ENCODE measurements at regions not wholly inside any gene's neighbourhood (a gene's known extent, or its start where the extent isn't known, plus 50 kb on each side); places are given as distances from the start of the nearest gene placed in this dataset.
"Not testable (repeated sequence)": the region's sequence is repeated elsewhere in the genome, so short reads cannot be mapped to it uniquely, and the experiment has no call there.

DNA sequence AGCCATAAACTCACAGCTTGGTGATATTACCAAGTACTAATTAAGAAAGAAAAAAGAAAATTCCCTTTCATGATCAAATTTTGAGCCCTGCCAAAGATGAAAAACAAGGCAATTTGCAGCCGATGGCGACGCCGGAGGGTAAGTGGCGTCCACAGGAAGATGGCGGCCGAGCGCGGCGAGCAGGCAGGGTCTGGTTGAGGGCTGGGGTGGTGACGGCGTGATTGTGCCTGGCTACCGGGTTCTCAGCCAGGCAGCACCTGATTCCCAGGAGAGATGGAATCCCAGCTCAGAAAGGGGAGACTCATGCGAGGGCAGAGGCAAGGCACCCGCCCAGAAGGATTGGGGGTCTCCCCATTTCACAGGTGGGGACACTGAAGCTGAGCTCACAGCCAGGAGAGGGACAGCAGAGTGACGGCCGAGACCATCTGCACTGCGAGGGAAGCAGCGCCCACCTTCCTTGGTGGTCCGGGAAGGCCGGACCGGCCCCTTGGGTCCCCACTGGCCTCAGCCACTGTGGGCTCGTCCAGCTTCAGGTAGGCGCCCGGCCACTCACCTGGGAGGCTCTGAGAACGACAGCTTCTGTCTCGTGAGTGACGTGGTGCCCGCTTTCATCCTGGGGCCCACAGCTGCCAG is 145.8 kb downstream of the IGLL1 start:
- TF ChIP-seq, protein P1, sequence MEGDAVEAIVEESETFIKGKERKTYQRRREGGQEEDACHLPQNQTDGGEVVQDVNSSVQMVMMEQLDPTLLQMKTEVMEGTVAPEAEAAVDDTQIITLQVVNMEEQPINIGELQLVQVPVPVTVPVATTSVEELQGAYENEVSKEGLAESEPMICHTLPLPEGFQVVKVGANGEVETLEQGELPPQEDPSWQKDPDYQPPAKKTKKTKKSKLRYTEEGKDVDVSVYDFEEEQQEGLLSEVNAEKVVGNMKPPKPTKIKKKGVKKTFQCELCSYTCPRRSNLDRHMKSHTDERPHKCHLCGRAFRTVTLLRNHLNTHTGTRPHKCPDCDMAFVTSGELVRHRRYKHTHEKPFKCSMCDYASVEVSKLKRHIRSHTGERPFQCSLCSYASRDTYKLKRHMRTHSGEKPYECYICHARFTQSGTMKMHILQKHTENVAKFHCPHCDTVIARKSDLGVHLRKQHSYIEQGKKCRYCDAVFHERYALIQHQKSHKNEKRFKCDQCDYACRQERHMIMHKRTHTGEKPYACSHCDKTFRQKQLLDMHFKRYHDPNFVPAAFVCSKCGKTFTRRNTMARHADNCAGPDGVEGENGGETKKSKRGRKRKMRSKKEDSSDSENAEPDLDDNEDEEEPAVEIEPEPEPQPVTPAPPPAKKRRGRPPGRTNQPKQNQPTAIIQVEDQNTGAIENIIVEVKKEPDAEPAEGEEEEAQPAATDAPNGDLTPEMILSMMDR (conservative IDR thresholded peaks at IDR 0.05; ENCODE audit: low read depth, low read length): not testable (repeated sequence)
- TF ChIP-seq EZH2 (IDR thresholded peaks at IDR 0.05; ENCODE audit: borderline replicate concordance, low read depth, low read length, poor library complexity, severe bottlenecking): not testable (repeated sequence)
